IMR-90 (cell line): ENCODE measurements at regions not wholly inside any gene's neighbourhood (a gene's known extent, or its start where the extent isn't known, plus 50 kb on each side); places are given as distances from the start of the nearest gene placed in this dataset.

Source experiments
- ATAC-seq: fragments of 200-7000 bp; cut with Tn5 transposase; 2 replicates; pipeline ENCODE4 v1.9.1; 2020; ENCODE audit warnings: low read depth, mild to moderate bottlenecking, moderate library complexity
- BruUV-seq: library from RNA; stranded (reverse); fragments of 400-500 nt; replicated peaks from 2 replicates; lab custom pipeline; 2021; lab: Mats Ljungman, UMichigan
- CTCF ChIA-PET: fragments of 300-600 bp; formaldehyde crosslinking; extraction: SDS; loops from one replicate; lab custom pipeline; 2021; ENCODE audit warnings: antibody characterized with exemption; lab: Yijun Ruan, JAX
- POLR2A ChIA-PET: fragments of 300-600 bp; sonication (Branson Sonifier 250); formaldehyde crosslinking; loops from one replicate; lab custom pipeline; 2022; ENCODE audit warnings: antibody characterized with exemption; ENCODE audit not compliant: unreplicated experiment; lab: Charles Lee
- DNase-seq: peaks from one replicate; pipeline ENCODE4 v3.0.0; 2013
- H2AFZ ChIP-seq: replicated peaks from 2 replicates; pipeline ENCODE3; 2013; ENCODE audit warnings: low read length, mild to moderate bottlenecking; ENCODE audit not compliant: poor library complexity
- H2AK5ac ChIP-seq: 2 replicates; pipeline ENCODE4 v1.6.1; 2013; ENCODE audit warnings: low read depth, low read length, inconsistent platforms
- H2AK9ac ChIP-seq: replicated peaks from 2 replicates; pipeline ENCODE3; 2013; ENCODE audit warnings: mild to moderate bottlenecking, low read depth, low read length, moderate library complexity; ENCODE audit not compliant: poor library complexity
- H2BK120ac ChIP-seq: 2 replicates; pipeline ENCODE4 v1.6.1; 2013; ENCODE audit warnings: low read depth, low read length, inconsistent platforms
- H2BK15ac ChIP-seq: 3 replicates; pipeline ENCODE4 v1.6.1; 2013; ENCODE audit warnings: low read depth, low read length, inconsistent platforms
- H2BK20ac ChIP-seq: 2 replicates; pipeline ENCODE4 v1.6.1; 2013; ENCODE audit warnings: low read depth, mild to moderate bottlenecking, inconsistent platforms, low read length, moderate library complexity
- H2BK5ac ChIP-seq: 2 replicates; pipeline ENCODE4 v1.6.1; 2013; ENCODE audit warnings: mild to moderate bottlenecking, low read depth, low read length, inconsistent platforms; ENCODE audit not compliant: poor library complexity, severe bottlenecking
- H3K14ac ChIP-seq: replicated peaks from 2 replicates; pipeline ENCODE4 v1.6.1; 2013; ENCODE audit warnings: low read depth, low read length, inconsistent platforms
- H3K18ac ChIP-seq: 2 replicates; pipeline ENCODE4 v1.6.1; 2013; ENCODE audit warnings: low read depth, low read length, control low read depth
- H3K23ac ChIP-seq: 2 replicates; pipeline ENCODE4 v1.6.1; 2013; ENCODE audit warnings: low read depth, low read length, inconsistent platforms
- H3K27ac ChIP-seq: 2 replicates; pipeline ENCODE4 v1.5.1; 2013; ENCODE audit warnings: mild to moderate bottlenecking, control low read depth, low read length; ENCODE audit not compliant: insufficient read depth
- H3K27me3 ChIP-seq: 2 replicates; pipeline ENCODE4 v1.6.1; 2013; ENCODE audit warnings: low read length; ENCODE audit not compliant: control insufficient read depth, insufficient read depth
- H3K36me3 ChIP-seq: 2 replicates; pipeline ENCODE4 v1.6.1; 2013; ENCODE audit warnings: low read length, mixed read lengths; ENCODE audit not compliant: control insufficient read depth, insufficient read depth
- H3K4ac ChIP-seq: 2 replicates; pipeline ENCODE4 v1.6.1; 2013; ENCODE audit warnings: low read depth, low read length, inconsistent platforms
- H3K4me1 ChIP-seq: 2 replicates; pipeline ENCODE4 v1.6.1; 2013; ENCODE audit warnings: low read length, mixed read lengths; ENCODE audit not compliant: control insufficient read depth, insufficient read depth
- H3K4me2 ChIP-seq: 2 replicates; pipeline ENCODE4 v1.6.1; 2013; ENCODE audit warnings: low read depth, mild to moderate bottlenecking, control low read depth, low read length, moderate library complexity
- H3K4me3 ChIP-seq: 2 replicates; pipeline ENCODE4 v1.5.1; 2013; ENCODE audit warnings: low read depth, mild to moderate bottlenecking, control low read depth, low read length, moderate library complexity; ENCODE audit not compliant: insufficient read depth
- H3K56ac ChIP-seq: 2 replicates; pipeline ENCODE4 v1.6.1; 2013; ENCODE audit warnings: low read length, inconsistent platforms; ENCODE audit not compliant: insufficient read depth; ENCODE audit errors: extremely low read depth
- H3K79me1 ChIP-seq, 2 experiments: 2 replicates each; pipeline ENCODE4 v1.6.1; 2013; ENCODE audit warnings: low read length in 2 of 2, inconsistent platforms in 1 of 2, low read depth in 1 of 2
- H3K9ac ChIP-seq: 2 replicates; pipeline ENCODE4 v1.6.1; 2013; ENCODE audit warnings: low read depth, low read length, control low read depth
- H3K9me1 ChIP-seq: 2 replicates; pipeline ENCODE4 v1.6.1; 2013; ENCODE audit warnings: low read length, inconsistent platforms; ENCODE audit not compliant: insufficient read depth
- H3K9me3 ChIP-seq: 2 replicates; pipeline ENCODE4 v1.6.1; 2013; ENCODE audit warnings: low read length; ENCODE audit not compliant: control insufficient read depth, insufficient read depth
- H4K20me1 ChIP-seq: 2 replicates; pipeline ENCODE4 v1.6.1; 2013; ENCODE audit warnings: low read length, inconsistent platforms; ENCODE audit not compliant: insufficient read depth
- H4K5ac ChIP-seq: 2 replicates; pipeline ENCODE4 v1.6.1; 2013; ENCODE audit warnings: mild to moderate bottlenecking, low read depth, low read length, control low read depth
- H4K8ac ChIP-seq, 2 experiments: 2 replicates each; pipeline ENCODE4 v1.6.1; 2013; ENCODE audit warnings: low read depth in 2 of 2, low read length in 2 of 2, control low read depth in 1 of 2, inconsistent platforms in 1 of 2
- H4K91ac ChIP-seq: 2 replicates; pipeline ENCODE4 v1.6.1; 2013; ENCODE audit warnings: low read depth, low read length, inconsistent platforms; ENCODE audit not compliant: insufficient read depth
- BHLHE40 ChIP-seq: fragments of 150-350 bp; IDR thresholded peaks from 2 replicates; pipeline ENCODE4 v1.6.1; 2016; ENCODE audit warnings: mild to moderate bottlenecking, low read depth, low read length
- CEBPB ChIP-seq: IDR thresholded peaks from 2 replicates; pipeline ENCODE4 v1.6.1; 2012; ENCODE audit warnings: low read depth, low read length, improper control_type of control experiment
- CHD1 ChIP-seq: IDR thresholded peaks from 2 replicates; pipeline ENCODE4 v1.6.1; 2012; ENCODE audit warnings: low read depth, low read length, improper control_type of control experiment
- ELK1 ChIP-seq: fragments of 150-350 bp; IDR thresholded peaks from 2 replicates; pipeline ENCODE4 v1.6.1; 2016; ENCODE audit warnings: low read depth, mild to moderate bottlenecking, low read length, moderate library complexity, borderline replicate concordance
- FOS ChIP-seq: fragments of 150-350 bp; IDR thresholded peaks from 2 replicates; pipeline ENCODE4 v1.6.1; 2016; ENCODE audit warnings: low read depth, low read length
- MAFK ChIP-seq: IDR thresholded peaks from 2 replicates; pipeline ENCODE4 v1.6.1; 2012; ENCODE audit warnings: low read depth, low read length, improper control_type of control experiment
- MAZ ChIP-seq: IDR thresholded peaks from 2 replicates; pipeline ENCODE4 v1.6.1; 2012; ENCODE audit warnings: low read depth, mild to moderate bottlenecking, low read length, improper control_type of control experiment, moderate library complexity, borderline replicate concordance
- MXI1 ChIP-seq: IDR thresholded peaks from 2 replicates; pipeline ENCODE4 v1.6.1; 2012; ENCODE audit warnings: low read depth, mild to moderate bottlenecking, low read length, moderate library complexity, borderline replicate concordance
- NFE2L2 ChIP-seq: fragments of 150-350 bp; IDR thresholded peaks from 2 replicates; pipeline ENCODE4 v1.6.1; 2016; ENCODE audit warnings: low read depth, mild to moderate bottlenecking, low read length
- RAD21 ChIP-seq: IDR thresholded peaks from 2 replicates; pipeline ENCODE4 v1.6.1; 2012; ENCODE audit warnings: low read length, improper control_type of control experiment
- RCOR1 ChIP-seq: IDR thresholded peaks from 2 replicates; pipeline ENCODE4 v1.6.1; 2012; ENCODE audit warnings: mild to moderate bottlenecking, low read length, improper control_type of control experiment; ENCODE audit not compliant: insufficient replicate concordance
- RFX5 ChIP-seq: IDR thresholded peaks from 2 replicates; pipeline ENCODE4 v1.8.0; 2012; ENCODE audit warnings: low read depth, mild to moderate bottlenecking, low read length, moderate library complexity
- WGBS, 2 experiments: methylation state at CpG; one replicate each; pipeline versions ENCODE4 v1.1.5 to v1.1.7; 2013; ENCODE audit warnings: missing lambda C conversion rate in 2 of 2; ENCODE audit not compliant: insufficient read length in 1 of 2; ENCODE audit errors: extremely low coverage in 2 of 2; 5-methylcytosine and 5-hydroxymethylcytosine counted together
- dilution Hi-C: fragments of 300-500 bp; cut with HindIII; formaldehyde crosslinking; loops from one replicate; pipeline ENCODE4 v1.14.3; 2018; ENCODE audit warnings: low sequenced_read_pairs; ENCODE audit not compliant: unreplicated experiment
- in situ Hi-C: fragments of 300-500 bp; cut with MboI; formaldehyde crosslinking; loops from 3 replicates; pipeline ENCODE4 v1.14.3; 2019; ENCODE audit warnings: low sequenced_read_pairs, inconsistent platforms, mixed read lengths
- intact Hi-C: fragments of 100-400 bp; cut with micrococcal nuclease; formaldehyde crosslinking; loops from 2 replicates; pipeline ENCODE4 v1.10.0; 2022

GRCh38 chr2:173773076-173773475 lies 192.1 kb downstream of the SP3 start:
- ATAC-seq = no peak
- dilution Hi-C loops (no loop called here), in situ Hi-C loops (no loop called here), intact Hi-C loops (no loop called here)
- Histone ChIP-seq H3K18ac (no peak overlapping the region), H2BK120ac (no peak overlapping the region), H2AK9ac (no peak overlapping the region), H3K36me3 (no peaks in the 10 kb centered on the region), H2AFZ (no peak overlapping the region), H2BK15ac (no peak overlapping the region), H3K27ac (no peak overlapping the region), H2AK5ac (no peak overlapping the region), H4K8ac (no peak overlapping the region), H3K4ac (no peak overlapping the region), H3K79me1 (no peaks in the 10 kb centered on the region), H3K27me3 (peaks cover 16% of the 10 kb centered on the region), H3K4me3 (no peak overlapping the region), H3K4me2 (no peak overlapping the region), H4K5ac (no peak overlapping the region), H3K9me1 (no peaks in the 10 kb centered on the region), H4K20me1 (no peaks in the 10 kb centered on the region), H3K4me1 (no peaks in the 10 kb centered on the region), H3K9me3 (no peaks in the 10 kb centered on the region), H2BK20ac (no peak overlapping the region), H3K56ac (no peak overlapping the region), H4K91ac (no peak overlapping the region), H3K9ac (no peak overlapping the region), H3K14ac (no peak overlapping the region), H2BK5ac (no peak overlapping the region), H3K23ac (no peak overlapping the region)
- BruUV-seq = no TSS peak
- POLR2A ChIA-PET = no interaction called here
- no peak for TF ChIP-seq MAFK
- TF ChIP-seq ELK1 = no peak
- no peak for TF ChIP-seq RFX5
- TF ChIP-seq BHLHE40 = no peak
- TF ChIP-seq CHD1 = no peak
- TF ChIP-seq CEBPB = no peak
- TF ChIP-seq MAZ = no peak
- no peak for TF ChIP-seq FOS
- no peak for TF ChIP-seq MXI1
- no peak for TF ChIP-seq RAD21
- no peak for TF ChIP-seq NFE2L2
- TF ChIP-seq RCOR1 = no peak
- 83% methylated on average over 1 of the region's 4 CpGs; no CpG with 5 or more reads in 1 of the 2 experiments for WGBS, 2 experiments
- CTCF ChIA-PET = interaction anchor here (0.6 kb wide), 1 partner anchor 568 kb away, joined by 4 read pairs; no protein-coding TSS in a partner anchor
- DNase-seq = no peak
